LNCAP (cell line): ENCODE measurements at regions not wholly inside any gene's neighbourhood (a gene's known extent, or its start where the extent isn't known, plus 50 kb on each side); places are given as distances from the start of the nearest gene placed in this dataset.

Source experiments
- CTCF ChIP-seq: fragments of 450-650 bp; IDR thresholded peaks from 2 replicates; pipeline ENCODE4 v1.5.1; 2017; ENCODE audit warnings: mild to moderate bottlenecking

- no peak for TF ChIP-seq CTCF
Observed at GRCh38 chr18:41396211-41396610, 558.8 kb upstream of the PIK3C3 start.

GRCh38 chr18:41395695-41396094 is 559.3 kb upstream of the PIK3C3 start:
- peak; percentile 46 for TF ChIP-seq CTCF

GRCh38 chr18:41391616-41392595 is 563.1 kb upstream of the PIK3C3 start:
- peak; percentile 72 for TF ChIP-seq CTCF

GRCh38 chr18:41390309-41390708 is 564.7 kb upstream of the PIK3C3 start:
- no peak for TF ChIP-seq CTCF

- peak; percentile 60 for TF ChIP-seq CTCF
Observed at GRCh38 chr18:41378598-41378997, 576.4 kb upstream of the PIK3C3 start.

GRCh38 chr18:41373612-41374011 is 581.4 kb upstream of the PIK3C3 start:
- no peak for TF ChIP-seq CTCF

- TF ChIP-seq CTCF = no peak
Observed at GRCh38 chr18:41372046-41372665, 582.9 kb upstream of the PIK3C3 start.
